ENCODE measurements at regions not wholly inside any gene's neighbourhood (a gene's known extent, or its start where the extent isn't known, plus 50 kb on each side); places are given as distances from the start of the nearest gene placed in this dataset.

- 0 out of 5 replicates have a peak, but pooled peaks cover 0 to 2% of the 10 kb centered on the region in 2 experiments for H3K27me3 ChIP-seq (ENCODE audit: control insufficient read depth in 1 of 2, insufficient read depth in 2 of 2, low read length in 2 of 2)
- no peak overlapping the region for H3K27ac ChIP-seq (ENCODE audit: extremely low read length, insufficient read depth, low read length)
- no peak overlapping the region for H3K4me2 ChIP-seq (ENCODE audit: low read depth, low read length)
- ATAC-seq (no peak), DNase-seq (ENCODE audit: low spot score) (no peak), FAIRE-seq (no peak)
- H3K36me3 ChIP-seq (replicated peaks in 1 of 2; ENCODE audit: control insufficient read depth in 1 of 2, insufficient read depth in 2 of 2, low read length in 2 of 2): no peaks in the 10 kb centered on the region
- in situ Hi-C loops (cut with HindIII; ENCODE audit: extremely low pct_ligation_motif_present, low pct_unique_long_range_greater_than_20kb) (no loop called here), intact Hi-C loops (cut with micrococcal nuclease; ENCODE audit: unreplicated experiment) (no loop called here)
- H3K9me3 ChIP-seq (ENCODE audit: low read length): no peaks in the 10 kb centered on the region
- H4K20me1 ChIP-seq (ENCODE audit: insufficient read depth, low read length): no peaks in the 10 kb centered on the region
- no peaks in the 10 kb centered on the region for H3K79me2 ChIP-seq (ENCODE audit: insufficient read depth, low read length)
- no peaks in the 10 kb centered on the region for H3K4me1 ChIP-seq (ENCODE audit: insufficient read depth, low read length)
- CTCF ChIA-PET (ENCODE audit: low intra/inter-chr PET ratio, low total read pairs): no interaction called here
- H3K9ac ChIP-seq (ENCODE audit: insufficient read depth, low read depth, low read length): no peak overlapping the region
- no peak overlapping the region for H3K4me3 ChIP-seq (replicated peaks in 1 of 3; ENCODE audit: insufficient read depth in 1 of 3, low read depth in 2 of 3, low read length in 3 of 3)
- TF ChIP-seq USF2 (IDR thresholded peaks at IDR 0.05; ENCODE audit: low read depth, low read length): no peak
- no peak for TF ChIP-seq USF2 (CRISPR knock-in tag; IDR thresholded peaks at IDR 0.05; ENCODE audit: borderline replicate concordance)
- TF ChIP-seq SPEN (CRISPR knock-in tag; IDR thresholded peaks at IDR 0.05; ENCODE audit: low read depth): no peak
- TF ChIP-seq POGK (CRISPR knock-in tag; conservative IDR thresholded peaks at IDR 0.05): no peak
- H2AFZ ChIP-seq (ENCODE audit: low read length): no peak overlapping the region
- POLR2A ChIA-PET: no interaction called here
- WGBS (ENCODE audit: low lambda C conversion rate): 0% methylated on average over 1 of the region's 1 CpG
- no TSS peak for BruUV-seq (replicated peaks)
Measured at GRCh38 chr4:128342762-128343161, 55.1 kb upstream of the PGRMC2 start.

GRCh38 chr4:128341634-128342033 is 54.0 kb upstream of the PGRMC2 start:
- 37% methylated on average over 3 of the region's 4 CpGs for WGBS (ENCODE audit: low lambda C conversion rate)
- CTCF ChIA-PET (ENCODE audit: low intra/inter-chr PET ratio, low total read pairs): interaction anchor here (0.9 kb wide), 1 partner anchor 151 kb away, joined by 5 read pairs; no protein-coding TSS in a partner anchor
- Histone ChIP-seq H3K4me1 (ENCODE audit: insufficient read depth, low read length) (no peaks in the 10 kb centered on the region), H3K36me3 (replicated peaks in 1 of 2; ENCODE audit: control insufficient read depth in 1 of 2, insufficient read depth in 2 of 2, low read length in 2 of 2) (no peaks in the 10 kb centered on the region), H3K9ac (ENCODE audit: insufficient read depth, low read depth, low read length) (no peak overlapping the region), H3K27ac (ENCODE audit: extremely low read length, insufficient read depth, low read length) (no peak overlapping the region), H2AFZ (ENCODE audit: low read length) (no peak overlapping the region), H4K20me1 (ENCODE audit: insufficient read depth, low read length) (no peaks in the 10 kb centered on the region), H3K4me2 (ENCODE audit: low read depth, low read length) (no peak overlapping the region), H3K27me3 (ENCODE audit: control insufficient read depth in 1 of 2, insufficient read depth in 2 of 2, low read length in 2 of 2) (no peaks in the 10 kb centered on the region), H3K4me3 (replicated peaks in 1 of 3; ENCODE audit: insufficient read depth in 1 of 3, low read depth in 2 of 3, low read length in 3 of 3) (no peak overlapping the region), H3K9me3 (ENCODE audit: low read length) (no peaks in the 10 kb centered on the region), H3K79me2 (ENCODE audit: insufficient read depth, low read length) (no peaks in the 10 kb centered on the region)
- DNase-seq (ENCODE audit: low spot score) (peak; percentile 10), ATAC-seq (peak; percentile 70), FAIRE-seq (no peak)
- intact Hi-C loops (cut with micrococcal nuclease; ENCODE audit: unreplicated experiment) (loop anchor here (1.0 kb wide), 1 partner anchor 150 kb away; no protein-coding TSS in a partner anchor), in situ Hi-C loops (cut with HindIII; ENCODE audit: extremely low pct_ligation_motif_present, low pct_unique_long_range_greater_than_20kb) (no loop called here)
- no peak for TF ChIP-seq SKIL (CRISPR knock-in tag; IDR thresholded peaks at IDR 0.05; ENCODE audit: borderline replicate concordance)
- TF ChIP-seq STAG1 (CRISPR knock-in tag; IDR thresholded peaks at IDR 0.05): peak; percentile 12; the same call in 1 of the 2 replicates
- no TSS peak for BruUV-seq (replicated peaks)
- POLR2A ChIA-PET: no interaction called here

Measured in HepG2 (cell line).